ENCODE measurements at regions not wholly inside any gene's neighbourhood (a gene's known extent, or its start where the extent isn't known, plus 50 kb on each side); places are given as distances from the start of the nearest gene placed in this dataset.
"Not testable (repeated sequence)": the region's sequence is repeated elsewhere in the genome, so short reads cannot be mapped to it uniquely, and the experiment has no call there.

DNA sequence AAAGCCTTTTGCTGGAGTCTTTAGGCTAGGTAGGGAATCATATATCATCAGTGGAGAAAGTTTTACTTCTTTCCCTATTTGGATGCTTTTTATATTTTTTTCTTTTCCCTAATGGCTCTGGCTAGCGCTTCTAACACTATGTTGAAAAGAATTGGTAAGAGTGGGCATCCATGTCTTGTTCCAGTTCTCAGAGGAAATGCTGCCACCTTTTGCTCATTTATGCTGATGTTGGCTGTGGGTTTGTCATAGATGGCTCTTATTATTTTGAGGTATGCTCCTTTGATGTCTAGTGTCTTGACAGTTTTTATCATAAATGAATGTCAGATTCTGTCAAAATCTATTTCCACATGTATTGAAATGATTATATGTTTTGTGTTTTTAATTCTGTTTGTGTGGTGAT lies 1544.1 kb downstream of the REEP3 start:
- no peak for DNase-seq (ENCODE audit: low spot score)
- no peak overlapping the region for H3K27ac ChIP-seq
- ChIA-PET POLR2A (ENCODE audit: low non-redundant PET) (no interaction called here), CTCF (no interaction called here)
- TF ChIP-seq, protein P1, sequence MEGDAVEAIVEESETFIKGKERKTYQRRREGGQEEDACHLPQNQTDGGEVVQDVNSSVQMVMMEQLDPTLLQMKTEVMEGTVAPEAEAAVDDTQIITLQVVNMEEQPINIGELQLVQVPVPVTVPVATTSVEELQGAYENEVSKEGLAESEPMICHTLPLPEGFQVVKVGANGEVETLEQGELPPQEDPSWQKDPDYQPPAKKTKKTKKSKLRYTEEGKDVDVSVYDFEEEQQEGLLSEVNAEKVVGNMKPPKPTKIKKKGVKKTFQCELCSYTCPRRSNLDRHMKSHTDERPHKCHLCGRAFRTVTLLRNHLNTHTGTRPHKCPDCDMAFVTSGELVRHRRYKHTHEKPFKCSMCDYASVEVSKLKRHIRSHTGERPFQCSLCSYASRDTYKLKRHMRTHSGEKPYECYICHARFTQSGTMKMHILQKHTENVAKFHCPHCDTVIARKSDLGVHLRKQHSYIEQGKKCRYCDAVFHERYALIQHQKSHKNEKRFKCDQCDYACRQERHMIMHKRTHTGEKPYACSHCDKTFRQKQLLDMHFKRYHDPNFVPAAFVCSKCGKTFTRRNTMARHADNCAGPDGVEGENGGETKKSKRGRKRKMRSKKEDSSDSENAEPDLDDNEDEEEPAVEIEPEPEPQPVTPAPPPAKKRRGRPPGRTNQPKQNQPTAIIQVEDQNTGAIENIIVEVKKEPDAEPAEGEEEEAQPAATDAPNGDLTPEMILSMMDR (conservative IDR thresholded peaks at IDR 0.05; ENCODE audit: low read depth): no peak

DNA sequence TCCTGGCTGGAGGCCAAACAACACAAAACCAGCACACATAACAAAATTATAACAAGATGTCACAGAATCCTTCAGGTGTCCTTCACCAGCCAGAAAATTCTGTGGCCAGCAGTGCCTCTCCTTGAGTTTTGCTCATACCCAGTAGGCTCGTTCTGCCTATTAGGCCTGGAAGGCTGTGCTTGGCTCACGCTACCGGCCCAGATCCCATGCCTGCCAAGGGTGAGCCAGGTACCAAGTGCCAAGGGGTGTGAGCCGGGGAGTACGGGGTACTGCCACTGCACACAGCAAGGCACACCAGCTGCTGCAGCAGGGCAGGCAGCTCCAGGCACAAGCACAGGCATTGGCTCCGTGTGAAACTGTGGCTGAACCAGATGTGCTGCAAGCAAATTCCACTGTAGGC lies 1562.0 kb downstream of the REEP3 start:
- ChIA-PET POLR2A (ENCODE audit: low non-redundant PET) (no interaction called here), CTCF (no interaction called here)
- TF ChIP-seq, protein P1 (conservative IDR thresholded peaks at IDR 0.05; ENCODE audit: low read depth): no peak
- H3K27ac ChIP-seq: no peak overlapping the region
- no peak for DNase-seq (ENCODE audit: low spot score)

DNA sequence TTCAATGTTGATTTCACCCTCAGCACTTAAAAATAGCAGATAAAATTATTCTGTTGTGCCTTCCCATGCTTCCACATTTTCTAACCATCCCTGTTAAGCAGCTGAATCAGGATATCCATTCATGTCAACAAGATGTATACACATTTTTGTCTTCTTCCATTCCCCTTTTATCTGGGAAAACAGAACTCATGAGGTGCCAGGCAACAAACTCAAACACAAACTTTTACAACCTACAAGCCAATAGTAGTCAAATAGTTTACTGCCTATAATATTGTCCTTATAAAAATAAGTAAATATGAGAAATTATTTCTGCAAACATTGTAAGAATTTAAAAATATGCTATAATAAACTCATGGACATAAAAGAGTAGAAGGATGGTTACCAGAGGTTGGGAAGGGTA lies 1569.8 kb downstream of the REEP3 start:
- H3K27ac ChIP-seq: no peak overlapping the region
- ChIA-PET CTCF (no interaction called here), POLR2A (ENCODE audit: low non-redundant PET) (no interaction called here)
- TF ChIP-seq, protein P1 (conservative IDR thresholded peaks at IDR 0.05; ENCODE audit: low read depth): no peak
- no peak for DNase-seq (ENCODE audit: low spot score)

DNA sequence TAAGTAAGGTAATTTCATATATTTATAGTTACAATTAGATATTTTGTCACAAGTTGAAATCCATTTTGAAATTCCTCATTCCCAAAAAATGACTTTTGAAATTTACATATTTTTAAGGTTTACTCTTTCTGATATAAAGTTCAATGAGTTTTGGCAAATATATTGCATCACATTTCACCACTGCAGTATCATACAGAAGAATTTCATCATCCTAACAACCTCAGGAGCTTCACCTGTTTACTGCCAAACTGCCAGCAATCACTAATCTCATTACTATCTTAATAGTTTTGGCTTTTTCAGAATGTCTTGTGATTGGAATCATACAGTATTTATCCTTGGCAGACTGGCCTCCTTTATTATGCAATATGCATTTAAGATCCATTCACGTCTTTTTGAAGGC lies 1578.9 kb downstream of the REEP3 start:
- TF ChIP-seq, protein P1 (conservative IDR thresholded peaks at IDR 0.05; ENCODE audit: low read depth): no peak
- ChIA-PET POLR2A (ENCODE audit: low non-redundant PET) (no interaction called here), CTCF (interaction anchor here (0.5 kb wide), 1 partner anchor 1674 kb away, joined by 3 read pairs; no protein-coding TSS in a partner anchor)
- no peak for DNase-seq (ENCODE audit: low spot score)
- no peak overlapping the region for H3K27ac ChIP-seq

DNA sequence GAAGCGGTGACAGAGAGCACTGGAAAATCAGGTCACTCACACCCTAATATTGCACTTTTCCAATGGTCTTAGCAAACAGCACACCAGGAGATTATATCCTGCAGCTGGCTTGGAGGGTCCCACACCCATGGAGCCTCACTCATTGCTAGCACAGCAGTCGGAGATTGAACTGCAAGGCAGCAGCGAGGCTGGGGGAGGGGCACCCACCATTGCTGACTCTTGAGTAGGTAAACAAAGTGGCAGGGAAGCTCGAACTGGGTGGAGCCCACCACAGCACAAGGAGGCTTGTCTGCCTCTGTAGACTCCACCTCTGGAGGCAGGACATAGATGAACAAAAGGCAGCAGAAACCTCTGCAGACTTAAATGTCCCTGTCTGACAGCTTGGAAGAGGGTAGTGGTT lies 1579.7 kb downstream of the REEP3 start:
- H3K27ac ChIP-seq; POLR2A ChIA-PET (ENCODE audit: low non-redundant PET); CTCF ChIA-PET; DNase-seq (ENCODE audit: low spot score): not testable (repeated sequence)

DNA sequence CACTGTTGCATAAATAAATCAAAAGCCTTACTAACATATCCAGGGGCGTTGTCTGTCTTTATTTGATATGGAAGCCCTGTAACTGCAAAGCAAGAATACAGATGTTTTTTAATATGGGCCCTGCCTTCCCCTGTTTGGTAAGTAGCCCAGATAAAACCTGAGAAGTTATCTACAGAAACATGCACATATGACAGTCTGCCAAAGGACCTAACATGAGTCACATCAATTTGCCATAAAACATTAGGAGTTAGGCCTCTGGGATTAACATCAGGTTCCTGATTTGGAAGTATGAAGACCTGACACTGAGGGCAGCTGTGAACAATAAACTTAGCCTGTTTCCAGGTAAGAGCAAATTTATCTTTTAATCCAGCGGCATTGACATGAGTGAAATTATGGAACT lies 1588.8 kb downstream of the REEP3 start:
- POLR2A ChIA-PET (ENCODE audit: low non-redundant PET): no interaction called here
- H3K27ac ChIP-seq: no peak overlapping the region
- DNase-seq (ENCODE audit: low spot score): no peak
- CTCF ChIA-PET: no interaction called here
- TF ChIP-seq, protein P1 (conservative IDR thresholded peaks at IDR 0.05; ENCODE audit: low read depth): no peak

DNA sequence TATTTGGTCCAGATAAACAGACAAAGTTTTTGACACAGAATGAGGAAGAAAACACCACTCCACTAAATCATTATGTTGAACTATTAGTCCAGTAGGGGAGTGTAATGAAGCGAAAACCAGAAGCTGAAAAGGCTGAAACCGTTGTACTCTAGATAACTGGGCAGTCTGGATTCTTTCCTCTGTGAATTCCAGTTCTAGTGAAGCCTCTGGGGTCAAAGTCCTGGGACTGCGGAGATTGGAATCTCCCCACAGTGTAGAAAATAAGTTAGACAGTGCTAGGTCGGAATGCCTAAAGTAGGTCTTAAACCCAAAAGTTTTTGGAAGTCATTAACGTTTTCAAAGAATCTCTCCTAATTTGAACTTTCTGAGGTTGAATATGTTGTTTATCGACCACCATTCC lies 1589.9 kb downstream of the REEP3 start:
- POLR2A ChIA-PET (ENCODE audit: low non-redundant PET); CTCF ChIA-PET; H3K27ac ChIP-seq; DNase-seq (ENCODE audit: low spot score): not testable (repeated sequence)

DNA sequence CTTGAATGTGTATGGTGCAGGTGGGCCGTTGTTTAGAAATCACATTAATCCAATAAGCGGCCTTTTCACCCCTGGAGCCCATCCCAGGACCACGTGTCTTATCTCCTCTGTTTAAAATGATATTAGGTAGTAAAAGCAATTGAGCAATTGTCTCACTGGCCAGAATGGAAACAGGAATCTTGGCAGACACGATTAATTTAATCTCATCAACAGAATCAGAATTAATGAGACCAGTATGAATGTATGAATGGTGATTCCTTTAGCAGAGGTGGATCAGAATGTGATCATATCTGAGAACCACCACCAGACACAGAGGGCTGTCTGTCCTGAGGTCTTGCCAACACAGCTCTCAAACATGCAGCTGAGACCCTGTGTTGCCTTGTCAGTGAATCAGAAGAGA lies 1591.4 kb downstream of the REEP3 start:
- ChIA-PET CTCF (no interaction called here), POLR2A (ENCODE audit: low non-redundant PET) (no interaction called here)
- TF ChIP-seq, protein P1 (conservative IDR thresholded peaks at IDR 0.05; ENCODE audit: low read depth): no peak
- no peak overlapping the region for H3K27ac ChIP-seq
- DNase-seq (ENCODE audit: low spot score): no peak

All from RWPE1 (cell line).